Activated B cell treated with CpG ODN at 0.5 μM for 24 hours (primary cell): ENCODE measurements at regions not wholly inside any gene's neighbourhood (a gene's known extent, or its start where the extent isn't known, plus 50 kb on each side); places are given as distances from the start of the nearest gene placed in this dataset.

Experiments
- ATAC-seq: fragments of 200-7000 bp; cut with Tn5 transposase; one replicate; pipeline ENCODE4 v1.10.0; 2021; ENCODE audit warnings: low read depth, mild to moderate bottlenecking, moderate library complexity
- CTCF ChIA-PET: fragments of 350-600 bp; sonication (Branson Sonifier 250); formaldehyde crosslinking; loops from one replicate; lab custom pipeline; 2021; ENCODE audit warnings: antibody characterized with exemption; lab: Charles Lee
- POLR2A ChIA-PET: fragments of 350-600 bp; sonication (Branson Sonifier 250); formaldehyde crosslinking; loops from one replicate; lab custom pipeline; 2021; ENCODE audit warnings: antibody characterized with exemption; lab: Charles Lee
- DNase-seq: peaks from one replicate; pipeline ENCODE4 v3.0.0; 2022
- H3K27ac Mint-ChIP-seq: one replicate; pipeline ENCODE4 v1.8.0; 2020; ENCODE audit warnings: mixed read lengths
- H3K27me3 Mint-ChIP-seq: one replicate; pipeline ENCODE4 v1.8.0; 2021; ENCODE audit warnings: mixed read lengths
- H3K36me3 Mint-ChIP-seq: one replicate; pipeline ENCODE4 v1.8.0; 2021; ENCODE audit warnings: low read depth, mixed read lengths
- H3K4me1 Mint-ChIP-seq: one replicate; pipeline ENCODE4 v1.8.0; 2021; ENCODE audit warnings: mixed read lengths
- H3K4me3 Mint-ChIP-seq: one replicate; pipeline ENCODE4 v1.8.0; 2020; ENCODE audit warnings: mild to moderate bottlenecking, mixed read lengths
- H3K9me3 Mint-ChIP-seq: one replicate; pipeline ENCODE4 v1.8.0; 2020; ENCODE audit warnings: mixed read lengths
- CTCF ChIP-seq: fragments of 200-600 bp; IDR thresholded peaks from one replicate; pipeline ENCODE4 v1.8.0; 2022; ENCODE audit warnings: antibody characterized with exemption, mild to moderate bottlenecking
- intact Hi-C: fragments of 100-400 bp; cut with micrococcal nuclease; formaldehyde crosslinking; loops from one replicate; pipeline ENCODE4 v1.15.1; 2024

GRCh38 chr17:72535779-72536178, 415.0 kb downstream of the SOX9 start:
- H3K27ac Mint-ChIP-seq, result no peak overlapping the region
- ChIA-PET CTCF (interaction anchor here (1.5 kb wide), 1 partner anchor 25 kb away, joined by 4 read pairs; no protein-coding TSS in a partner anchor), POLR2A (no interaction called here)
- peaks cover 4% of the 10 kb centered on the region for H3K4me1 Mint-ChIP-seq
- ATAC-seq (no peak), DNase-seq (no peak)
- H3K36me3 Mint-ChIP-seq, result no peaks in the 10 kb centered on the region
- intact Hi-C loops, result no loop called here
- H3K9me3 Mint-ChIP-seq, result no peaks in the 10 kb centered on the region
- peaks cover 14% of the 10 kb centered on the region for H3K27me3 Mint-ChIP-seq
- no peak overlapping the region for H3K4me3 Mint-ChIP-seq
- TF ChIP-seq CTCF, result no peak

- H3K27ac Mint-ChIP-seq, result no peak overlapping the region
- no peak overlapping the region for H3K4me3 Mint-ChIP-seq
These were observed 416.0 kb downstream of the SOX9 start for GRCh38 chr17:72536788-72537187.

GRCh38 chr17:72538443-72538842, 417.6 kb downstream of the SOX9 start:
- ChIA-PET POLR2A (no interaction called here), CTCF (no interaction called here)
- H3K4me1 Mint-ChIP-seq, result peaks cover 4% of the 10 kb centered on the region
- H3K36me3 Mint-ChIP-seq, result no peaks in the 10 kb centered on the region
- intact Hi-C loops, result no loop called here
- ATAC-seq, result no peak
- H3K9me3 Mint-ChIP-seq, result no peaks in the 10 kb centered on the region
- H3K27me3 Mint-ChIP-seq, result peaks cover 22% of the 10 kb centered on the region
- H3K27ac Mint-ChIP-seq, result no peak overlapping the region
- H3K4me3 Mint-ChIP-seq, result no peak overlapping the region
- DNase-seq, result no peak
- no peak for TF ChIP-seq CTCF

More at GRCh38 chr17:72536788-72537187, 416.0 kb downstream of the SOX9 start:
- ChIA-PET CTCF (interaction anchor here (1.5 kb wide), 1 partner anchor 24 kb away, joined by 4 read pairs; no protein-coding TSS in a partner anchor), POLR2A (no interaction called here)
- no peak for TF ChIP-seq CTCF
- H3K36me3 Mint-ChIP-seq, result no peaks in the 10 kb centered on the region
- H3K9me3 Mint-ChIP-seq, result no peaks in the 10 kb centered on the region
- DNase-seq (no peak), ATAC-seq (no peak)
- intact Hi-C loops, result no loop called here
- peaks cover 4% of the 10 kb centered on the region for H3K4me1 Mint-ChIP-seq
- peaks cover 19% of the 10 kb centered on the region for H3K27me3 Mint-ChIP-seq

GRCh38 chr17:72538901-72539352, 418.1 kb downstream of the SOX9 start:
- no peak for ATAC-seq

More at GRCh38 chr17:72538901-72539352, 418.1 kb downstream of the SOX9 start:
- ChIA-PET POLR2A (no interaction called here), CTCF (interaction anchor here (1.3 kb wide), 1 partner anchor 11 kb away, joined by 3 read pairs; no protein-coding TSS in a partner anchor)
- no peaks in the 10 kb centered on the region for H3K9me3 Mint-ChIP-seq
- no peak for TF ChIP-seq CTCF
- no peak for DNase-seq
- H3K36me3 Mint-ChIP-seq, result no peaks in the 10 kb centered on the region
- intact Hi-C loops, result no loop called here
- H3K27me3 Mint-ChIP-seq, result peaks cover 22% of the 10 kb centered on the region
- H3K4me3 Mint-ChIP-seq, result no peak overlapping the region
- no peak overlapping the region for H3K27ac Mint-ChIP-seq
- H3K4me1 Mint-ChIP-seq, result peaks cover 4% of the 10 kb centered on the region
